ENCODE measurements at regions not wholly inside any gene's neighbourhood (a gene's known extent, or its start where the extent isn't known, plus 50 kb on each side); places are given as distances from the start of the nearest gene placed in this dataset.
A peak's percentile ranks its signal among the peaks of the same experiment; 100 is the strongest.

- DNase-seq, result no peak
Observed at GRCh38 chr20:4555188-4555890, 130.9 kb upstream of the PRNP start.

GRCh38 chr20:4554346-4554745 lies 131.9 kb upstream of the PRNP start:
- DNase-seq, result no peak

GRCh38 chr20:4552075-4552640 lies 134.1 kb upstream of the PRNP start:
- no peak for DNase-seq

GRCh38 chr20:4550740-4551139 lies 135.5 kb upstream of the PRNP start:
- no peak for DNase-seq

- DNase-seq, result no peak
Observed at GRCh38 chr20:4549711-4550259, 136.5 kb upstream of the PRNP start.

- no peak for DNase-seq
Observed at GRCh38 chr20:4548552-4548951, 137.7 kb upstream of the PRNP start.

- DNase-seq, result no peak
Observed at GRCh38 chr20:4546786-4547185, 139.5 kb upstream of the PRNP start.

GRCh38 chr20:4546342-4546741 lies 139.9 kb upstream of the PRNP start:
- no peak for DNase-seq

- no peak for DNase-seq
Observed at GRCh38 chr20:4545526-4545925, 140.7 kb upstream of the PRNP start.

- no peak for DNase-seq
Observed at GRCh38 chr20:4544765-4545164, 141.5 kb upstream of the PRNP start.

GRCh38 chr20:4542270-4542669 lies 144.0 kb upstream of the PRNP start:
- no peak for DNase-seq

GRCh38 chr20:4534315-4534714 lies 151.9 kb upstream of the PRNP start:
- DNase-seq, result no peak

- no peak for DNase-seq
Observed at GRCh38 chr20:4533368-4534133, 152.7 kb upstream of the PRNP start.

- DNase-seq, result no peak
Observed at GRCh38 chr20:4532772-4533171, 153.5 kb upstream of the PRNP start.

GRCh38 chr20:4524792-4525191 lies 161.5 kb upstream of the PRNP start:
- no peak for DNase-seq

GRCh38 chr20:4524307-4524706 lies 161.9 kb upstream of the PRNP start:
- no peak for DNase-seq

GRCh38 chr20:4522310-4522709 lies 163.9 kb upstream of the PRNP start:
- DNase-seq, result no peak

- no peak for DNase-seq
Observed at GRCh38 chr20:4521170-4521968, 164.9 kb upstream of the PRNP start.

- DNase-seq, result peak; percentile 12 to 26
Observed at GRCh38 chr20:4519534-4519933, 166.7 kb upstream of the PRNP start.

- no peak for DNase-seq
Observed at GRCh38 chr20:4516876-4517275, 169.4 kb upstream of the PRNP start.

GRCh38 chr20:4513720-4514119 lies 172.5 kb upstream of the PRNP start:
- DNase-seq, result no peak

GRCh38 chr20:4512891-4513550 lies 173.2 kb upstream of the PRNP start:
- DNase-seq, result no peak

- no peak for DNase-seq
Observed at GRCh38 chr20:4511776-4512175, 174.5 kb upstream of the PRNP start.
